ENCODE measurements at regions not wholly inside any gene's neighbourhood (a gene's known extent, or its start where the extent isn't known, plus 50 kb on each side); places are given as distances from the start of the nearest gene placed in this dataset.
"Not testable (repeated sequence)": the region's sequence is repeated elsewhere in the genome, so short reads cannot be mapped to it uniquely, and the experiment has no call there.

- no peak for DNase-seq
Observed at GRCh38 chr2:19644763-19645162, 257.0 kb downstream of the TTC32 start.

DNA sequence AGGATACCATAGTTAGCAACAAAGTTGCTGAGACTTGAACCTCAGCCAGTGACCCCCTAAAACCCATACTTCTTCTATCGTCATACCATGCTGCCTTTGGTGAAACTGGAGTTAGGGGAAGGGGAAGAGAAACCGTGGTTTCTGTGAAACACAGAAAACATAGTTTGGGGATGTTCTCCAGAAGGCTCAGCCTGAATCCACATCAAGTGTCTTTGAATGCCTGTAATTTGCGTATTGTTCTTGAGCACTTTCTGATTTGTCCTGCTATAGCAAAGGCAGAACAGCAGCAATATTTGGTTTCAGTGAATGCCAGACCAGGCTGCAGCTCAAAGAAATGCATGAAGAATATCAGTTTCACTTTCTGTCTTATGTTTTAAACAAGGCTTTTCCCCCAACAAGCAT lies 258.7 kb downstream of the TTC32 start:
- no peak for DNase-seq

GRCh38 chr2:19642501-19642900 lies 259.3 kb downstream of the TTC32 start:
- DNase-seq: no peak

GRCh38 chr2:19635951-19636510 lies 265.8 kb downstream of the TTC32 start:
- no peak for DNase-seq

GRCh38 chr2:19632403-19632991 lies 269.3 kb downstream of the TTC32 start:
- no peak for DNase-seq

GRCh38 chr2:19631871-19632270 lies 269.9 kb downstream of the TTC32 start:
- no peak for DNase-seq

GRCh38 chr2:19630921-19631320 lies 270.9 kb downstream of the TTC32 start:
- no peak for DNase-seq

GRCh38 chr2:19627359-19627758 lies 268.9 kb upstream of the OSR1 start:
- no peak for DNase-seq

GRCh38 chr2:19623488-19623887 lies 265.1 kb upstream of the OSR1 start:
- no peak for DNase-seq

DNA sequence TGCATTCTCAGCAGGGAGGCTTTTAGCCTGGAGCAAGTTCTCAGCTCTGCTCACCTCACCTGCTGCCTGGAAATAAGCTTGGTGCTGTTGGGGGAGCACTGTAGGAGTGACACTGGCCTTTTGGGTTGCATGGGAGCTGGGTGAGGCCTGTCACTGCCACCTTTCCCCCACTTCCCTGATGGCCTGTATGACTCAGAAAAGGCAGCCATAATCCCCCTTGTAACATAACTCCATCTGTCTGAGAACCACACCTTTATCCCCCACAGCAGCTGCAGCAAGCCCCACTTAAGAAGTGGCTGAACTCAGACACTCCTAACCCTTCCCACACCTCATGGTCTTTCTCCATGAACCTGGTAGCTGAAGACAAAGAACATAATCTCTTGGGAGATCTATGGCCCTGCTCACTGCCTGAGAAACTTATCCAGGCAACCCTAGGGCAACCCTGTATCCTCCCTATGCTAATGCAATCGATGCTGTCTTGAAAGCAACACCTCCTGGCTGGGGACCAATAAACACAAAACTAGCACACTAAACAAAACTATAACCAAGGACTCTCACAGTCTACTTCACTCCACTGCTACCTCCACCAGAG lies 258.9 kb upstream of the OSR1 start:
- DNase-seq: no peak

DNA sequence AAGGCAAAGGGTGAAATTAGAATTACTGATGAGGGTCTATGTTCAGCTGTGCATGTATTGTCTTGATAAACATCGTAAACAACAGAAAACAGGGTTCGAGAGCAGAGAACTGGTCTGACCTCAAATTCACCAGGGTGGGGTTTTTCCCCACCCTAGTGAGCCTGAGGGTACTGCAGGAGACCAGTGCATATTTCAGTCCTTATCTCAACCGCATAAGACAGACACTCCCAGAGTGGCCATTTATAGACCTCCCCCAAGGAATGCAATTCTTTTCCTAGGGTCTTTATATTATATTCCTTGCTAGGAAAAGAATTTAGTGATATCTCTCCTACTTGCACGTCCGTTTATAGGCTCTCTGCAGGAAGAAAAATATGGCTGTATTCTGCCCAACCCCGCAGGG lies 257.0 kb upstream of the OSR1 start:
- not testable (repeated sequence) for DNase-seq

- no peak for DNase-seq
Observed at GRCh38 chr2:19614066-19614465, 255.6 kb upstream of the OSR1 start.

GRCh38 chr2:19611491-19612332 lies 253.3 kb upstream of the OSR1 start:
- DNase-seq: no peak

DNA sequence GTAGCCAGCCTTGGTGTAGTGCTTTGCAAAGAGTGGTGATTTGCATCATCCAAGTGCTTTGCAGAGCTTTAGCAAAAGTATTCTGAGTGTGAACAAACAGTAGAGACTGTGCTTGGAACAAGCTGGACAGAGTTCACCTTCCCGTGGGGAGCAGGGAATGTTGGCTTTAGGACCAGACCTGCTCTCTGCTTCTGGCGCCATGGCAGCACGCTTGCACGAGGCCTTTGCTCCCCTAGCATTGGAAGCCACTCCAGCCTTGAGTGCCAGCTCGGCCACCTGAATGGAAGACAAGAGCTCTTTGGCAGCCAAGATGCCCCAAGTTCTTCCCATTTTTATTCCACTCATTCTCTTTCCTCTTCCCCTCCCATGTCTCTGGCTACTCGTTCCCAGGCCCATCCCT lies 250.8 kb upstream of the OSR1 start:
- no peak for DNase-seq

DNA sequence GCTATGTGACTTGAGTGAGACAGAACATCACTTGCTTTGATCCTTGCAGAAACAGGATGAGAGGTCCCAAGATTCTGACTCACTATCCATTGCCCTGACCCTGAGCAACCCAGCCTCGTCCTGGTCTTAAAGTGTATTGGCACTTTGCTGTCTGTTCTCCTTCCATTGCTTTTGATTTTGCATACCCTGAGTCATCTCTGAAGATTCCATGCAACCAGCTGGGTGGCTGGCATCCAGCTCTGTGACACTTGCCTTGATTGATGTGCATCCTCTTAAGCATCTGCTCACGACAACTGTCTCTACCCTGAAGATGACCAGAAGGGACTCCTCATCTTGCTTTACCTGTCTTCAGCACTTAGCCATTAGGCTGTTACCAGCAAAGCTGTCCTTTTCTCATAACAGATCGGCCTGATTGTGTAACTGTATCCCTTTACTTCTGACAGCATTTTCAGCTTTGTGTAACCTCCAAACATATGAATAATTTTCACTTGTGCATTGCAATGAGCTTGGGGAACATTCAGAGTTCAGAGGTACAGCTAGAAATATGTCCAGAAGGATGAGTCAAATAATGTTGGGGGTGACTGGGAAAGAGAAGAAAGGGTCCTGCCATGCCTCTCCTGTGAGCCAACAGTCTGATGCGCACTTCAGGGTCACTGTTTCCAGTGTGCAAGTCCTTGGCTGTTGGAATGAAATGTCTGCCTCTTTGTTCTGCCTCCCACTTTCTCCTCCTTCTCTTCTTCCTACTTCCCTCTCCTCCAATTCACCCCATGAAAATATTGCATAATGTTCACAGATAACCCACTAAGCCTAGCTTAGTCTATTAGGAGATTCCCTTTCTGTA lies 249.7 kb upstream of the OSR1 start:
- DNase-seq: peak; percentile 88

GRCh38 chr2:19607400-19607799 lies 249.0 kb upstream of the OSR1 start:
- peak; percentile 70 for DNase-seq

- no peak for DNase-seq
Observed at GRCh38 chr2:19600982-19601381, 242.6 kb upstream of the OSR1 start.

GRCh38 chr2:19600506-19600905 lies 242.1 kb upstream of the OSR1 start:
- no peak for DNase-seq

DNA sequence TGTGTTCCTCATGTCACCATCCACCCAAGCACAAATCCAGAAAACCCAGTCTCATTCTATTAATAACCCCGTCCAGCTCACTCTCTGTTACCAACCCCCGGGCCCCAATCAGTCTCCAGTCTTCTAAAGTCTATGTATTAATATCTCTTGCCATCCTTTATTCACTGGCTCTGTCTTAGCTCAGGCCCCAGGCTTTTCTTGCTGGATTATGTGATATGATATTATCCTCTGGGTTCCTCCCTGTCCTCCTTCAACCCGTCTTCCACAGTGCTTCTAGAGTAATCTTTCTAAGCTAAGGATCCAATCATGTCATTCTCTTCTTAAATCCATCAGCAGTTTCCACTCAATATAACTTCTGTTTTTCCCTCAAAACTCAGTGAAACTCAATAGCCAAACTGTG lies 240.5 kb upstream of the OSR1 start:
- DNase-seq: no peak

- no peak for DNase-seq
Observed at GRCh38 chr2:19592197-19592596, 233.8 kb upstream of the OSR1 start.

DNA sequence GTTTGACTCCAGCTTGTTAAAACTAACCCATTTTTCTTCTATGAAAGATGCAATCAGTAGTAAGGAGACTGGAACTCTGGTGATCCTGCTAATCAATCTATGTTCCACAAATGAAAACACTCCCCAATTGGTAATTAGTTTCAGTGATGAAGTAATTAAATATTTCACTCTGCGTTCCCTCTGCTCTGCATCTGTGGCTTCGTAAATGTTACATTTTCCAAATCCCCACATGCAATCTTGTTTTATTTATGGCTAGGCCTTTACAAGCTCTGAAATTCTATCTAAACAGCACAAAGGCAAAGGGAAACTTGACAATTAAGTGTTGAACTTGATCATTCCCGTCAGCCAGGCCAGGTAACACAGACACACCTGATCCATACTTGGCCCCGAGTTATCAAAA lies 231.4 kb upstream of the OSR1 start:
- DNase-seq: no peak

DNA sequence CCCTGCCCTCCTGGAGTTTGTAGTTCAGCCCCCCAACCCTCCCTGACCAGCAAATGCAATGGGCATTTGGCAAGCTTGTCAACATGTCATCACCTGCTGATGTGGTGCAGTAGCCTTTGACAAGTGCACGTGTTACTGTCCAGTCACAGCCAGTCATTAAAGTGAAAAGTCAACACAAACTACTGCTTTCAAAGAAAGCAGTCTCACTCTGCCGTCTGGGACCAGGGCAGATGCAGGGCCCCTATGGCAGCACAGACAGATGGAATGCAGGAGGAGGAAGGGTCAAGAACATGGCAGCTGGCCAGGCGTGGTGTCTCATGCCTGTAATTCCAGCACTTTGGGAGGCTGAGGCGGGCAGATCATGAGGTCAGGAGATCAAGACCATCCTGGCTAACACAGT lies 222.4 kb upstream of the OSR1 start:
- DNase-seq: peak; percentile 73

DNA sequence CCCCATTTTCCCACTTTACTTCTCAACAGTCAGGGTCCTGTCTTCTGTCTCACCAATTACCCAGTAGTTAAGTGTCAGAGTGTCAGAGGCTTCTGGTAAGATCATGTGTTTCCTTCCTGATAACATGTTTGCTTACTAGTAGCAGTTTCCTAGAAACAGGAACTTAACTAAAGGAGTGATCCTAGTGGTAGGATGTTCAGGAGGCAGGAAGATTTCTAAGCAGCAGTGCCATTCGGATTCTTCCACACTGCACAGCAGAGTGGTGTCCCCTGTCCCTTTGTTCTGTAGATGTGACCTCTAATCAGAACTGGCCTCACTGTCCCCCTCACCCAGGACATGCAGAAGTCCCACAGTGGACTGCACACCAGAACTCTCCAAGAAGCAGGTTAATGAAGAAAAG lies 221.8 kb upstream of the OSR1 start:
- DNase-seq: no peak
